T follicular helper cell (primary cell): ENCODE measurements at regions not wholly inside any gene's neighbourhood (a gene's known extent, or its start where the extent isn't known, plus 50 kb on each side); places are given as distances from the start of the nearest gene placed in this dataset.

Experiments used
- DNase-seq: peaks from one replicate; pipeline ENCODE4 v3.0.0-alpha.2; 2020; ENCODE audit warnings: low read depth

DNA sequence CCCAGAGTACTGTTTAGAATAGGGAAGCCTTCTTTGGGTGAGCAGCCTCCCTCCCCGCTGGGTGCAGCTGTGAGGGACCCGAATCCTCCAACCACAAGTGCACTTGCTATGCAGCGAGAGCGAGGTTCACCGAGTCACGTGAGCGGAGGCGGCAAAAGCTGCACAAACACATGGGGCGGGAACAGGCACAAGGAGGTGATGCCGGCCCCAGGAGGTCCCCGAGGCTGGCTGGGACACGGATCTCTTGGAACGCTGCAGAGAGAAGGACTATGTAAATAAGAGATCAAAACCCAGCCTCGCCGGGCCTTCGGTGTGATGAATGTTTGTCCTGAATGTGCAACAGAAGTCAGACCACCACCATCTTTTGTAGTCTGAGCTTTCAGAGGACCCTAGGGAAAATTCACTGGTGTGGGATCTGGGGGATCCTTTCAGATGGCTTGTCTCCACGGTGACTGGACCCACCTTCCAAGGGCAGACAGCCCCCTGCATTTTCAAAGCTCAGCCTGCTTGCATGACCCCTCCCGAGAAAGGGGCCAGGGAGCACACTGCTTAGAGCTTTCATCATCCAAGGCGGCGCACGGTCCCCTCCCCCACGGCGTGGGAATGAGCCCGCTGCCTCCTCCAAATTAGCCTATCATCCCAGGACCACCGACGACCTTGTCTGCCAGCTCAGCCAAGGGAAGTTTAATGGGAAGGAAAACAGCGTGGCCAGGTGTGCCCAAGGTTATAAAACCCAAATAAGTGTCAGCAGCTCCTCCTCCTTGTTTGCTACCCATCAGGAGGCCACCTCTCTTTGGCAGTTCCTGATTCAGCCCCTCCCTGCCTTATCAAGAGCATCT is 327.7 kb downstream of the CXCL12 start:
- no peak for DNase-seq

DNA sequence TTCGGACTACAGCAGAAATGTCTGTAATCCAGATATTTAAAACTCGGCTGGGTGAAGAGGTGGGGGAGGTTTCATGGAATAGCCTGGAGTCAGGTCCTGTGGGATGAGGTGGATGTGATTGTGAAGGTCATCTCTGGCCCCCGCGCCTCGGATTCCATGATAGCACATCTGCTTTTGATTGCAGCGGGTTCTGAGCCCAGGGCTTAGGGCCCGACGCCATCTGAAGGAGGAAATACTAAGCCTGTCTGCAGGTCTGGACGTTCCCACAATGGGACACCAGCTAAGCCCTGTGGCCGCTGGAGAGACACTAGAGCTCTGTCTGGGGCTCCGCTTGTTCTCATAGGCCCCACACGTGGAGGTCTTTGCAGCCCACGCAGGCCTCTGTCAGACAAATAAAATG is 328.7 kb downstream of the CXCL12 start:
- DNase-seq, result no peak

DNA sequence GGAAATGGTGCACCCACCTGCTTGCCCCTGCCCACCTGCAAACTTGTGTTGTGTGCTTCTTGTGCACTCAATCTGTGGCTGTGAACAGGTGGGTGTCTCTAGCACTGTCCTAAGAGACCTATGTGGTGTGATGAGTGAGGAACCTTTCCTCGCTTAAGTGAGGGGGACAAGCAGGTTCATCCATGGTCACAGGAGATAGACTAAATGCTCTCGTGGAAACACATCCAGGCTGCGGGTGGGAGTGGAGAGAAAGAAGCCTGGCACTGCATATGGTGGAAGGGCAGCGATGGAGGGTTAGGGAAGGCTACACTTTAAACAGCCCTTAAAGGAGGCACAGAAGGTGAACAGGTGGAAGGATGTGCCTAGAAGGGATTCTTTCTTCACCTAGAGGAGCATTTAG is 330.9 kb downstream of the CXCL12 start:
- no peak for DNase-seq

DNA sequence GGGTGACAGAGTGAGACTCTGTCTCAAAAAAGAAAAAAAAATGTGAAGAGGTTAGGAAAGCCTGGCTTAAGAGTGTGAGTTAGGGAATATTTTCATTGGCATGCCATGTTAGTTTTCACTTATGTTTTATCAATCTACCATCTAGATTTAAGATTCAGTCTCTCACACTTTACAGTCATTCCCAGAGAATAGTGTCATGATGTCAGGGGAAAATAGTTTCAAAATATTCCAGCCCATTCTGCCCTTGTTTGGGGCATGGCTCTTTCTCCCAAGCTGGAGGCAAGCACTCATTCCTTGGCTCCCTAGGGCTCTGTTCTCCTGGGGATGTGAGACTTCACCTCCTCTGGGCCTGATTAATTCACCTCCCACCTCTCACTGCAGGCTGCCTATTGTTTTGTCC is 331.5 kb downstream of the CXCL12 start:
- no peak for DNase-seq

DNA sequence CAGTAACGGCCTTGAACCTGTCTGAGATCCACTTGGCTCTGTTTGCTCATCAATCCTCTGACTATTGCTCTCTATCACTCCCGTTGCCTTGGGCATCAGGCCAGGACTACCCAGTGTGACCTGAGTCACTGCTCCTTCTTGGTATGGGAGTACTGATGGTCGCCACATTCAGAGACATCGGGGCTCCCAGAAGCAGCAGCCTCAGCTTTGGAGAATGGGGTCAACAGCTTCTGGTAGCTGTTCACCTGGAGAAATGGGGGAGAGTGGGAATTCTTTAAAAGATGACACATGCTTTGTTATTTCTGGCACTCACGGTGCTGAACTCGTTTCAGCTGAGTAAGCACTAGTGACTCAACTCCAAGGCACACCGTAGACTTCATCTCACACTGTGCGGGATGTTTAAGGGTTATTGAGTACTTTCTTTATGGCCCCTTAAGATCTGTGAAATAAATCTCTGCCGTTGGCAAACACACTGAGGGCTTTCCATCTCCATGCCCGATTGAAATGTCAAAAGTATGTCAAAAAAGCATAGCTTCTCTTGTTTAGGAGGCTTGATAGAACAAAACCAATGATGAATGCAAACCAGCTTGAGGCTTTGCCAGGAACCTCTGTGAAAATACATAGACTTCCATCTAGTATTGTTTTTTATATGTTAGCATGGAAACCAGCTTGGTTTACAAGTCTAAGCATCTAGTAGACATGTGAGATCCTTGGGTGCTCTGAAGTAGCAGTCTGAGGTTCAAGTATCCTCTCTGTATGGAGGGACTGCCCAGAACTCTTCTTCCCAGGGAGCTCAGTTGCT is 333.1 kb downstream of the CXCL12 start:
- DNase-seq, result no peak

DNA sequence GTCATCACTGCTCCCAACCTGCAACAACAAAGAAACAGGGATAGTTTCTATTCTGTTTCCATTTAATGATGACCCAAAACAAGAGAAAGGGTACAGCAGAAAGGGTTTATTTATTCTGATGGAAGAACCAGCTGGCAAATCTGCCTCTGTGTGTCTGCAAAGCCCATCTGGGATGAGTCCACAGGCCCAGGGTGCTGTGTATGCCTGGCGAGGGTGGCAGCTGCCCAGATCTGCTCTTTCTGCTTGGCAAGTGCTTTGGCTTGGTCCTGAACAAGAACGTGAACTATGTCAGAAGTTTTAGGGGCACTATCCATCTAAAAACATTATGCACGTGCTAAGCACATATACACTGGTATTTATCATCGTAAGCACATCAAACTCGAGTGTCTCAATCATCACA is 333.8 kb downstream of the CXCL12 start:
- no peak for DNase-seq

DNA sequence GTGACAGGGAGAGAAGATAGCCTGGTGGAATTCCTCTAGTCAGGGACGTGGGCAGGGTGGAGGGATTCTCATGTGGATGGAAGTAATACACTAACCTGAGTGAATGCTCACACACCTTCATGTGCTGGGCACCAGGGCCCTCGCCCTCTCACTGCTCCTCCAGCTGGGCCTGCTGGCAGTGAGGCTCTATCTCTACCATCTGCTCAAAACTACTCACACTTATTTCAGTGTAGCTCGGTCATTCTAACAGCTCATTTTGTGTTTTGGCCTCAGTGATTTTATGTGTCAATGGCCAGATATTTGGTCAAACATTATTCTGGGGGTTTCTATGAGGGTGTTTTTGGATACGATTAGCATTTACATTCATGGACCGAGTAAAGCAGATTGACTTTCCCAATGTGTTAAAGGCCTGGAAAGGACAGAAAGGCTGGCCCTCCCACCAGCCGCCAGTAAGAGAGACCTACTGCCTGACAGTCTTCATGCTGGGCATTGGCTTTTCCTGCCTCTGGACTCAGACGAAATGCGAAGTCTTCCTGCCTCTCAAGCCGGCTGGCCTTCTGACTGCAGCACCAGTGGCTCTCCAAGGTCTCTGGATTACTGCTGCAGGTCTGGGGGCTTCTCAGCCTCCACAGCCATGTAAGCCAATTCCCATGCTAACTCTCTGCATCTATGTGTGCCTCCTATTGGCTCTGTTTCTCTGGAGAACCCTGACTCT is 335.4 kb downstream of the CXCL12 start:
- no peak for DNase-seq

DNA sequence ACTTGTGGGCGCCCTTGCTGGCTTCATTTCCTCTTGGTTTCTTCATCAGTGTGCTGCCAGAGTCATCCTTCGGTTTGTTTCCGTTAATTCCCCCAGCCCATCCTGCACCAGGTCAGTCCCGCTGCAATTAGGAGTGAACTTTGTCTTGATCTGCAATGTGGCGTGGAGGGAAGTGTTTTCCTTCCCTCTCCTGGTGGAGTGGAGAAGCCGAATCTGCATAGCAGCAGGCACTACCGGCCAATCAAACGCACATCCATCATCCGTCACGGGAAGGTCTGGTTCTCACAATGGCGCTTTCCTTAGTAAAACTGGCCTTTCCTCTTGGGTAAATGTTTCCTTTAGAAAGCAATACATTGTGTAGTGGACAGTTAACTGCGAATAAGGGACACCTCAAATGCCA is 337.5 kb downstream of the CXCL12 start:
- no peak for DNase-seq

DNA sequence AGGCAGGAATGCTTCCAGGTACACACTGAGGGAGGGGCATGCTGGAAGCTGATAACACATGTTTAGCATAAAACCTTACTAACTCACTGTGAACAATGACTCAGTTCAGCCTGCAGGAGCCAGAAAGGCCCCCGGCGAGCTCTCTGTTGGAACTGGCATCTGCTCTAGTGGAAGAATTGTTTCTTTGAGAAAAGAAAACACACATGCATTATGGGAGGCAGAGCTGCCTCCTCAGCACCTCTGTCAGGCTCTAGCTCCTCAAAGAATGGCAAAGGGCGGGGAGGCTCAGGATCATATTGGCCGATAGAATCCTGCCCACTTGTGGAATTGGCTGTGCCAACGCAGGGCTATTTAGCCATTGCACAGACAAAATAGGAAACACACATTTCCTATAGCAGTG is 338.3 kb downstream of the CXCL12 start:
- DNase-seq, result no peak

DNA sequence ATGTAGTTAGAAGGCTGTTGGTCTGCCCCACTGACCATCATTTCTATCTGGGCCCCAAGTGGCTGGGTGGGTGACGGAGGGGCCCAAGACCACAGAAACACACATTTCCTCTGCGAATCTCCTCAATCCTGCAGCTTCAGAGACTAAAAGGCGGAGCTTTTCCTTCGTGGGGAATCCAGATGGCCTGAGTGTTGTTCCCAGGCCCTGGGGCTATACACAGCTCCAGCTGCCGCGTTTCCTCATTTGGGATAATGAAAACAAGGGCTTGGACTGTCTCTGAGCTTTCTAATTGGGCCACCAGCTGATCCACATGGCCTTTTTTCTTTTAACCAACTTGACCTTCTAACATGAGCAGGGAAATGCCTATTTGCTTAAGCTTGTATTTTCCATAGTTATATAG is 339.9 kb downstream of the CXCL12 start:
- no peak for DNase-seq

DNA sequence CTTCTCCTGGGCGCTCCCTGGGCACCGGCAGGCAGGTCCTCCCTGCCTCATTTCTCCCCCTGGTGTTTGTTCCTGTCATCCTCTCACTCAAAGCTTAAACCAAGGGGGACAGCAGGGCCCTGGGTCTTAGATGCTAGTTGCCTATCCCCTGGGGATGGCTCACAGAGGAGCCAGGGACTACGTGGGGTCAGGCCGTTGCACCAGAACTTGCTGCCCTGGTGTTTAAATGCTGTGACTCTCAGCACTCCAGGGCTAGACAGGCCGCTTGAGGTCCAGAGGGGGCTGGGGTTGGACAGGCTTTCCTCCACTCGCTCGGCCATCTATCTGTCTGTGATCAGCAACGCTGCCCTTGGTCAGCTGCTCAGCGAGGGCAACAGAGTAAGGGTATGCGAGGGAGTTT is 340.3 kb downstream of the CXCL12 start:
- no peak for DNase-seq

DNA sequence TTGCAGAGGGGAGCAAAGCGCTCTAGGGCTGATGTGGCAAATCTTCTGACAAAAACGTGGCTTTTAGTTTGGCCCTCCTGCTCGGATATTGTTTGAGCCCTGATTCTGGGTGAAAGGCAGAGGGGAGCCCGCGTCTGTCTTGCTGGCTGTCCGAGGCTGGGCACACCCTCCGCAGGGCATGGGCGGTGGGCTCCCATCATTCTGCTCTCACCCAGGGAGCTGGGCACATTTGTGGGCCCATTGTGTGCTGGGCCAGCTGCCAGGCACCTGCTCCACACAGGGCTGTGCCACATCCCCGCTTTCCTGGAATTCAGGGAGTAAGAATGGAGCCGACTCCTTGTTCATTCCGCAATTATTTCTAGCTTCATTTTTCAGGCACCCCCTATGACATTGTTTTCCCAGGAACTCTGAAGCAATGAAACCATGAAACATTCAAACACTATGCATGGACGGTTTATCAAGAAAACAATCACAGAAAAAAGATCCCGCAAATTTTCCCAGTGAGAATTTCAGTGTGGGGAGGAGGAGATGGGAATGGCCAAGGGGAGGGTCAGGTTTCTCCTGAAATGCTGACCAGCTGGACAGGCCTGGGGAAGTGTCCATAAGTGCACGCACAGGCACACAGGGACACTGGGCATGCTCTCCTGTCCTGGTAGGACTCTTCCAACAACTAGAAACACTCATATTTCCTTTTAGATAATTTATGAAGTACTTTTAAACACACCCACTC is 341.1 kb downstream of the CXCL12 start:
- DNase-seq, result no peak

DNA sequence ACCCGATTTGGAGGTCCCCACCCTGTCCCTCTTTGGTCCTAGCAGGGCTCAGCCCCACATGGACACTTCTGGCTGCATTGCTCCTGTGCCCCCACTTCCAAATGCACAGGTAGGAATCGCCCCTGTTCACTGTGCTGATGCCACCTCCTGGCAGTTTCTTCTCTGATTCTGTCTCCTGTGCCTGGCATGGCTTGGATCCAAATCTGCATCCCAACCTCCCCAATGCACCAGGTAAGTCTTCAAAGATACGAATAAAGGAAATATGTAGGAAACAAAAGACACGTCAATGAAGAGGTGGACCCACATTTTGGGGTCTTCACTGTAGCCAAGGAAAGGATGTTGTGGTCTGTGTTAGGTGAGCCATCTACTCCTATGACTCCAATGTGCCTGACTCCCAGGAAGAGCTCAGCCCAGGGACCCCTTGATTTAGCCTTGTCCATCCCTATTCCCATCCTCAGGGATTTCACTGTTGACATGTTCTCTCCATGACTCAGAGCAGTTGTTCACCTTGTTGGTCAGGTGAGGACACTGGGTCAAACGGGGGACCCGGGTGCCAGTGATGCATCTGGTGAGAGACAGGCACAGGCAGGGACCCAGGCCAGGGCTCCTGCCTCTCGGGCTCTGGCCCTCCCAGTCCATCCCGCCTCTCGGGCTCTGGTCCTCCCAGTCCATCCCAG is 341.8 kb downstream of the CXCL12 start:
- DNase-seq, result no peak

DNA sequence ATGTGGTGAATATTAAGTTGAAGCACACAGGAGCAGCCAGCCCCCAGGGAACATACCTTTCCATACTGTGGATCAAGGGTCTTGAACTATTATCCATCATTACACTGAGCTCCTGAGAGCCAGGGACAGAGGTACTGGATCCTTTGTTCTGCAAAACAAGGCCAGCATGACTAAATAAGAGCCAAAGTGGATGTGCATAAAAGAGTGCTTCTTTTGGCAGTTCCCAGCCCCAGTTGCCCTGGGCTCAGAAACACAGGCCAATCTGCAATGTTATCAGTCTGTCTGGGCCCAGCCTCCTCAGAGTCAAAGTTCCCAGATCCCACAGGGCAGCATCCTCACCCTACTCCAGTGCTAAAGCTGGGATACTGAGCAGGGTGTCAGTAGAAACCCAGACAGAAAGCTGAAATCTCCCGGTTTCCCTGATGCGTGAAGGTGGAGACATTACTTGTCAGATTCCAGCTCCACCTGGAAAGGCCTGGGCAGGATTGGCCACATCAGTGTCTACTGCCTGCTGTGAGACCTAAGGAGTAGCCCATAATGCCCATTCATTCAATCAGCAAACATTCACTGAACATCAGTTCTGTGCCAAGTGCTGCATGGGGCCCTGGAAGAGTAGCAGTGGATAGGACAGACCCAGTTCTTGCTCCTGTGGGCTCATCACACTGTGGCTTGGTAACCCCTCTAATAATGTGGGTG is 342.7 kb downstream of the CXCL12 start:
- no peak for DNase-seq

DNA sequence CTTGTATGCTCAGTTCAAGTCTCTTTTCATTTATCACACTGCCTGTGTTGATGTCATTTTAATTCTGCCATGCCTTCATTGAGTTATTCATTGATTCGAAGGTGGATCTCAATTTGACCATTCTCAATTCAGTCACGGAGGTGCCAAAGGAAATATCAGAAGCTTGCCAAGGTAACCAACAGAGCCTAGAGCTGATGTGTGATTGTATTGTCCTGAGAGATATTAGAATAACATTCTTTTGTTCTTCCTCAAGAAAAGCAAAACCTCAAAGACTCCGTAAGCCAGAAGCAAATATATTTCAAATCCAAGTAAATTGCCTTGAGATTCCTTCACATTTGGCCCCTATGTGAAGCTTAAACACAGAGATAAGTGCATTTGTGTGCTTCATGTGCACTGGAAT is 345.3 kb downstream of the CXCL12 start:
- DNase-seq, result no peak

DNA sequence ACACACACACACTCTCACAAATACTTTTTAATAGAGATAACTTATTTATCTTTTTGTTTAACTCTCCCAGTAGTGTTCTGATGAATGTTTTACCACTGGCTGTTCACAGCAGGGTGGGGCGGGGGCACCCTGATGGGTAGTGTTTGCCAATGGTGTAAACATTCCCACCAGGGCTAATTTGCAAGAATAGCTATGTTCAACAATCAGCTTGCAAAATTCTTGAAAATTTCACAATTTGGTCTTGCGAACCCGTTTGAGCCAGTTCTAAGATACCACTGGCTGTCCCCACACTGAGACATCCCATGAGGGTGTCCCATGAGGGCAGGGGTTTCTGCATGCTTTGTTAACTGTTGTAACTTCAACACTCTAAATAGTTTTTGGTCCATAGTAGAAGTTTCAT is 348.5 kb downstream of the CXCL12 start:
- no peak for DNase-seq

DNA sequence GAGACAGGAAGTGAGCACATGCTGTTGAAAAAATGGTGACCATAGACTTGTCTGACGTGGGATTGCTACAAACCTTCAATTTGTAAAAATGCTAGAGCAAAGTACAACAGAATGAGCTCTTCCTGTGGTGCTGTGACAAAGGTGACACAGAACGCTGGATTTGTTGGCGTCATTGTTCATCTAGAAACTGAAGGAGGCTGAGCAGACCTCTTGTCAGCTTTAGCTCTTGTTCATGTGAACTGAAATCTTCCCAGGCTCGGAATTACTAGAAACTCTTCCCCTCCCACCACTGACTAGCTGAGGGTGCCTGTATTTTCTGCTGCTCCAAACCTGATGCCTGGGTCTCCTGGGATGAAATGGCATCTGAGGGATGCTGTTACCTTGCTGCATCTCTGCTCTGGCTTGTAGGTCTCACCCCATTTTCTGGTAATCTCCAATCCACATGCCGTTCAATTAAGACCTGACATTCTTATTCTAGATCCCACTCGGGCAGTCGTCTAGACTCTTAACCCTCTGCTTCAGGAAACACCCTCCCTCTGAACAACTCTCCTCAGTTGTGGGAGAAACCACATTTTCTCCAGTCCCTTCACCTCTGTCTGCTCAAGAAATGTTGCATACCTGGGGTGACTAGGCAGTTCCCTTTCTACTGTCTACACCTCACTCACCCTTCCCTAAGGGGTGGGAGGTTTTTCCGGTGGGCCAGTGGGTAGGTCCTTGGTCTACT is 349.3 kb downstream of the CXCL12 start:
- no peak for DNase-seq

DNA sequence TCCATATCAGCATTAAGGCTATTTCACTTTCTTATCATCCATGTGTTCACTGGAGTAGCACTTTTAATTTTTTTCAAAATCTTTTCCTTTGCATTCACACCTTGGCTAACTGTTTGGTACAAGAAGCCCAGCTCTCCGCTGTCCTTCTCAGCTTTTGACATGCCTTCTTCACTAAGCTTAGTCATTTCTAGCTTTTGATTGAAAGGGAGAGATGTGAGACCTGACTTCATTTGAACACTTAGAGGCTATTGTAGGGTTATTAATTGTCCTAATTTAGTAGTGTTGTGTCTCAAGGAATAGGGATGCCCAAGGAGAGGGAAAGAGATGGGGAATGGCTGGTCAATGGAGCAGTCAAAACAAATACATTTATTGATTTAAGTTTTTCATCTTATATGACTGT is 350.0 kb downstream of the CXCL12 start:
- no peak for DNase-seq

DNA sequence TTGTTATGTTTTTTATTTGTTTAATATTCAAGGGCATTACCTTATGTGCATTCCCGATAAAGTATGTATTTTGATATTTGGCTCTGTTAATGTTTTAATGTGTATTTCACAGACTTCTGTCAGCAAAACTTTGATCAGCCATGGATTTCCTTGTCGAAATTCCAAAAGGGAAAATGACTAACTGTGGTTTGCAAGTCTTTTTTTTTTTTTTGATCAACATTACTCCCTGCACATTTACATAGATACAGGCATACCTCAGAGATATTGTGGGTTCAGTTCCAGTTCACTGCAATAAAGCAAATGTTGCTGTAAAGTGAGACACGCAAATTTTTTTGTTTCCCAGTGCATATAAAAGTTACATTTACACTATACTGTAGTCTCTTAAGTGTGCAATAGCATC is 351.9 kb downstream of the CXCL12 start:
- DNase-seq, result no peak

DNA sequence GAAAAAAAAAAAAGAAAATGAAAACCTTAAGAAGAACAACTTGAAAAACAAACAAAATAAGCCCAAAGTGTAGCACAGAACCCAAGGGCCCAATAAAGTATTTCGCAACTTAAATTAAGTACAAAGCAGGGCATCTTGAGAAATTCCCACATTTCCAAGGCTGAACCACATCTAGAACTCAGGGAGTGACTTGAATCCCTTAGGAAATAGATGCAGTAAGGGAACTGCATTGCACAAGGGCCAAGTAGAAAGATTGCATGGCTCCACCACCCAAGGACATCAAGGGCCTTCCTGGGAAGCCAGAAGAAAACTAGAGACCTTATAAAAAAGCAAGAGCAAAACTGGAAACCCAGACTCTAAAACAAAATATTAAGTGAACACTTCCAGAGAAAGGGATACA is 352.7 kb downstream of the CXCL12 start:
- no peak for DNase-seq
